AG10803 (cell line): ENCODE measurements at regions not wholly inside any gene's neighbourhood (a gene's known extent, or its start where the extent isn't known, plus 50 kb on each side); places are given as distances from the start of the nearest gene placed in this dataset.

Experiments used
- DNase-seq: peaks from one replicate; pipeline ENCODE4 v3.0.0; 2010; ENCODE audit warnings: low read depth
- H3K4me3 ChIP-seq: 2 replicates; pipeline ENCODE4 v1.5.1; 2011; ENCODE audit warnings: mild to moderate bottlenecking, low read length, control low read depth
- TF ChIP-seq, protein P1 (sequence below): conservative IDR thresholded peaks from 2 replicates; pipeline ENCODE4 v1.5.1; 2011; ENCODE audit warnings: mild to moderate bottlenecking, low read length, control low read depth, inconsistent platforms

DNA sequence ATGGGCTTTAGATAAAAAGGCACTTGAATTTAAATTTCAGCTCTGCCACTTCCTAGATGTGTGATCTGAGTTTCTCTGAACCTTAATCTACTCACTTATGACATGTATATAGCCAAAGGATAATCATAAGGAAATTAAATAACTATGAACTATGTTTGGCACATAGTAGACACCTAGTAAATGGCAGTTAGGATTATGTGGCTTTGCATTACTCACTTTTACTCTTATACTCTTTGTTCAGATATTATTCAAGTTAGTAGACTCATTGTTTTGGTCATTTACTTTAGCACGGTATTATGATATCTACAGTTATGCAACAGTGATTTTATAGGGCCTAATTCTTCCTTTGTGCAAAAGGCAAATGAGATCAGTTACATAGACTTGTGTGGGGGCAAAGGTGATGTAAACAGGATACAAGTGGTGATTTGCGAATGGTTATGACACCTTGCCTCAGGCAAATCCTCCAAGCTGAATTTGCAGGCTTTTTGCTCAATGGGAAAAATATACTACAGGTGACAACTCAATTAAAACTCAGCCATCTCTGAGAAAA is 297.2 kb upstream of the PBX1 start:
- TF ChIP-seq, protein P1, sequence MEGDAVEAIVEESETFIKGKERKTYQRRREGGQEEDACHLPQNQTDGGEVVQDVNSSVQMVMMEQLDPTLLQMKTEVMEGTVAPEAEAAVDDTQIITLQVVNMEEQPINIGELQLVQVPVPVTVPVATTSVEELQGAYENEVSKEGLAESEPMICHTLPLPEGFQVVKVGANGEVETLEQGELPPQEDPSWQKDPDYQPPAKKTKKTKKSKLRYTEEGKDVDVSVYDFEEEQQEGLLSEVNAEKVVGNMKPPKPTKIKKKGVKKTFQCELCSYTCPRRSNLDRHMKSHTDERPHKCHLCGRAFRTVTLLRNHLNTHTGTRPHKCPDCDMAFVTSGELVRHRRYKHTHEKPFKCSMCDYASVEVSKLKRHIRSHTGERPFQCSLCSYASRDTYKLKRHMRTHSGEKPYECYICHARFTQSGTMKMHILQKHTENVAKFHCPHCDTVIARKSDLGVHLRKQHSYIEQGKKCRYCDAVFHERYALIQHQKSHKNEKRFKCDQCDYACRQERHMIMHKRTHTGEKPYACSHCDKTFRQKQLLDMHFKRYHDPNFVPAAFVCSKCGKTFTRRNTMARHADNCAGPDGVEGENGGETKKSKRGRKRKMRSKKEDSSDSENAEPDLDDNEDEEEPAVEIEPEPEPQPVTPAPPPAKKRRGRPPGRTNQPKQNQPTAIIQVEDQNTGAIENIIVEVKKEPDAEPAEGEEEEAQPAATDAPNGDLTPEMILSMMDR, result no peak
- no peak for DNase-seq
- no peak overlapping the region for H3K4me3 ChIP-seq

DNA sequence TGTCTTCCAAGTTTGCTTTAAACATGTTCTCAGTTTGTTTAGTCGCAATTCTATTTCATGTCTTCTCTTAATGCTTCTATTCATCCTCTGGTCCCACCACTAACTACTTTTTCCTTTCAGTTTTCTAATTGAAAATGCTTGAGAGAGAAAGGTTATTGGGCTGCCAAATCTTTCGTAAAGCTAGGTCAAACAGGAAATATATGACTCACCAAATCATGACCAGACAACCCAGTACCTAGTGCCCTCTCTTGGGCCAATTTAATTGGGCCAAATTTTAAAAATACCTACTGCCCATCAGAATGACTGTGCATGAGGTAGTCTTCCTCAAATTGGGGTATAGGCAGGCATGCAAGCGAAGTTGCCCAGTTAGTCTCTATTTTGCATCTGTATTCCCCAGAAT is 295.4 kb upstream of the PBX1 start:
- no peak overlapping the region for H3K4me3 ChIP-seq
- TF ChIP-seq, protein P1, result no peak
- no peak for DNase-seq

DNA sequence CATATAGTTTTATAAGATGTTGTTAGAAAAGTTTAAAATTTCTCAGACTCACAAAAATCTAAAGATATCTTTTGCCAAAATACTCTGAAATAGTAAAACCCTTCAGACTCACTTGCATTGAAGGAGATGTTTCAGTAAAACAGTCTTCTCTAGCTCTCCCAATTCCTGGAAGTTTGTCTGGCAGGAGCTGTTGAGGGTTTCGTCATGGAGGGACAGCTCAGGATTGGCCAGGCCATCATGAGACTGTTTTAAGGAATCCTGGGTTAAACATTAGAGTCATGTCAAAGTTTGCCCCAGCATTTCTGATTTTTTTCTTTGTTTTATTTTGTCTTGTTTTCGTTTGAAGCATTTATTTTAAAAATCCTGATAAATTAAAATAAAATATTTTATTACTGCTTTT is 293.8 kb upstream of the PBX1 start:
- DNase-seq, result peak; percentile 2
- TF ChIP-seq, protein P1, result no peak
- no peak overlapping the region for H3K4me3 ChIP-seq

DNA sequence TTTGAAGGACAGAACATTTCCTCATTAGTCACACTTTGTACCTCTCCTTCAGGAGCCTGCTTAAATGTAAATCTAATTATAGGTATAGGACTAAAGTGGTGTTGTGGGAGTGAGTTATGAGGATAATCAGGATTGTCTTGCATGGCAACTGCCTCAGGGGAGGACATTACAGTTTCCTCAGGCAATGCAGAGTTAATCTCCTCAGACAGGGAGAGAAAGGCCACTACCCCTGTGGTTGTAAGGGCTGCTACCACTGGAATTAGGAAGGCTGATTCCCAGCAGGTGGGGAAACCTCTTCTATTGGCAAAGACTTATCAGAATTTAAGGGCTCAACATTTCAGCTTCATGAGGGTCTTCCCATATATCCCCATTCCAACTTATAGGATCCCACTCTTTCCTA is 286.8 kb upstream of the PBX1 start:
- TF ChIP-seq, protein P1, result no peak
- DNase-seq, result no peak
- no peak overlapping the region for H3K4me3 ChIP-seq

DNA sequence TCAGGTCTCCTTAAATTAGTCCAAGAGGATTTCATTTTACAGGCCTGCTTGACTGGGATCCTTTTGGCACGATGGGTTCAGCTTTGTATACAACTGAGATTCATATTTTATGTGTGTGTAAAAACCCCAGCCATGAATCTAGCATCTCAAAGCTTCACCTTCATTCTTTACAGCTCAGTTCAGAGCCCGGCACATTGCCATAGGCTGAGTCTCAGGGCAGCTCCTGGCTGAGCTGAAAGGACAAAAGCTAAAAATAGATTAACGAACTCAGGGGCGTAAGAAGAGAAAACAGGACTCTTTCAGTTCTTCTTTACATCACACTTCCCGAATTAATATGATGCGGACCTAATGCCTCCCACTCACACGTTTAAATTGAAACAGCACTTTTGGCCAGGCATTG is 262.8 kb upstream of the PBX1 start:
- no peak overlapping the region for H3K4me3 ChIP-seq
- TF ChIP-seq, protein P1, result no peak
- DNase-seq, result no peak

DNA sequence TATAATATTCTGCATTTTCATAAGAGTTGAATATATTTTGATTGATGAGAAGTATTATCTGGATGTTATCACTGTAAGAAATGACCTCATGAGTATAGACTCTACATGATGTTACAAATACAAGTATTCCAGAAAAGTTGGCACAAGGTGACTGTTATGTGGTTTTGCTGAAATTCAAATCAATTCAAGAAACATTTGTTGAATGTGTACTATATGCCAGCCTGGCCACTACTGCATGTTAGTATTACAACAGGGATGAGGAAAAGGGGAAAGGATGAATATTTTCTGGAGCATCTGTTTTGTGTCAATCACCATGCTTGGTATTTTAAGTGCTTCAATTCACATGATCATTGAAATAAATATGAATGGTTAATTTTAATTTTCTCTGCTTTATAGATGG is 250.9 kb upstream of the PBX1 start:
- peak; percentile 68 for DNase-seq
- TF ChIP-seq, protein P1, result no peak

DNA sequence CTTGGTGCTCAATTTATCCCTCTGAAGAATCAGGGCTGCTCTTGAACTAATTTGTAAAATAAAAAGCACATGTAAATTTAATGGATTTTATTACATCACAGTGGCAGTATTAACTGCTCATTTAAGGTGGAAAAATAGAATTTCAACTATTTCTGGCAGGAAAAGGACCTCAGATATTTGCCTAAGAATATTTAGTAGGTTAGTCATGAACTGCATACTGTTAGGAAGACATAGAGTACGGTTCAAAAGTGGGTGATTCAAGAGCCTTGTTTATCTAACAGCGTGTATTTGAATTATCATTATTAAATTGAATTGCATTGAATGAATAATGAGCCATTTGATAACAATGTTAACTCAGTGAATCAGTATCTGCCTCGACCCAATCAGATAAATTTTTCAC is 248.8 kb upstream of the PBX1 start:
- TF ChIP-seq, protein P1, result no peak
- no peak overlapping the region for H3K4me3 ChIP-seq
- DNase-seq, result peak; percentile 72

More for the DNA sequence above, 250.9 kb upstream of the PBX1 start:
- H3K4me3 ChIP-seq, result no peak overlapping the region
